GM23338 (cell line): ENCODE measurements at regions not wholly inside any gene's neighbourhood (a gene's known extent, or its start where the extent isn't known, plus 50 kb on each side); places are given as distances from the start of the nearest gene placed in this dataset.

Experiments used
- EZH2 ChIP-seq: fragments of 200-600 bp; sonication (generic); IDR thresholded peaks from one replicate; pipeline ENCODE4 v1.8.0; 2017; ENCODE audit warnings: antibody characterized with exemption, mild to moderate bottlenecking, low read depth; ENCODE audit not compliant: unreplicated experiment
- EZH2phosphoT487 ChIP-seq: fragments of 200-600 bp; sonication (generic); IDR thresholded peaks from one replicate; pipeline ENCODE4 v1.8.1; 2018; ENCODE audit warnings: antibody characterized with exemption; ENCODE audit not compliant: unreplicated experiment
- TF ChIP-seq, protein P1 (sequence below), 2 experiments: fragments of 200-600 bp in 1 of 2; sonication (generic) in 1 of 2; conservative IDR thresholded peaks; 2 replicates each; pipeline versions ENCODE4 v1.5.1 to v1.6.1; 2016 to 2017; ENCODE audit warnings: antibody characterized with exemption in 2 of 2, low read depth in 2 of 2, mild to moderate bottlenecking in 2 of 2, moderate library complexity in 1 of 2
- TF ChIP-seq, protein P2 (sequence below): IDR thresholded peaks from one replicate; pipeline ENCODE4 v1.6.1; 2018; ENCODE audit warnings: antibody characterized with exemption; ENCODE audit not compliant: unreplicated experiment

DNA sequence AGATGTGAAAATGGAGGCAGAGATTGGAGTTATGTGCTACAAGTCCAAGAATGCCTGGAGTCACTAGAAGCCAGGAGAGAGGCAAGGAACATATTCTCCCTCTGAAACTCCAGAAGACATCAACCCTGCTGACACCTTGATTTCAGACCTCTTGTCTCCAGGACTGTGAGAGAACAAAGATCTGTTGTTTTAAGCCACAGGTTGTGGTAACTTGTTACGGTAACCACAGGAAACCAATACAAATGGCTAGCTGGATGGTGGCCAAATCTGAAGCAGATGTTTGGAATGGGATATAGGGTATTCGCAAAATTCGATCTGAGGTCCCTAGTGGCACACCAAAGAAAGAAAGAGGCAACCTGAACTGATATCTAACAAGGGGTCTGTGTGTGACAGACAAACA, 129.0 kb downstream of the HERPUD2 start:
- no peak for TF ChIP-seq EZH2
- TF ChIP-seq, protein P1, sequence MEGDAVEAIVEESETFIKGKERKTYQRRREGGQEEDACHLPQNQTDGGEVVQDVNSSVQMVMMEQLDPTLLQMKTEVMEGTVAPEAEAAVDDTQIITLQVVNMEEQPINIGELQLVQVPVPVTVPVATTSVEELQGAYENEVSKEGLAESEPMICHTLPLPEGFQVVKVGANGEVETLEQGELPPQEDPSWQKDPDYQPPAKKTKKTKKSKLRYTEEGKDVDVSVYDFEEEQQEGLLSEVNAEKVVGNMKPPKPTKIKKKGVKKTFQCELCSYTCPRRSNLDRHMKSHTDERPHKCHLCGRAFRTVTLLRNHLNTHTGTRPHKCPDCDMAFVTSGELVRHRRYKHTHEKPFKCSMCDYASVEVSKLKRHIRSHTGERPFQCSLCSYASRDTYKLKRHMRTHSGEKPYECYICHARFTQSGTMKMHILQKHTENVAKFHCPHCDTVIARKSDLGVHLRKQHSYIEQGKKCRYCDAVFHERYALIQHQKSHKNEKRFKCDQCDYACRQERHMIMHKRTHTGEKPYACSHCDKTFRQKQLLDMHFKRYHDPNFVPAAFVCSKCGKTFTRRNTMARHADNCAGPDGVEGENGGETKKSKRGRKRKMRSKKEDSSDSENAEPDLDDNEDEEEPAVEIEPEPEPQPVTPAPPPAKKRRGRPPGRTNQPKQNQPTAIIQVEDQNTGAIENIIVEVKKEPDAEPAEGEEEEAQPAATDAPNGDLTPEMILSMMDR (conservative IDR thresholded peaks at IDR 0.05; ENCODE audit: low read depth in 2 of 2) = no peak
- TF ChIP-seq EZH2phosphoT487 = no peak
- TF ChIP-seq, protein P2, sequence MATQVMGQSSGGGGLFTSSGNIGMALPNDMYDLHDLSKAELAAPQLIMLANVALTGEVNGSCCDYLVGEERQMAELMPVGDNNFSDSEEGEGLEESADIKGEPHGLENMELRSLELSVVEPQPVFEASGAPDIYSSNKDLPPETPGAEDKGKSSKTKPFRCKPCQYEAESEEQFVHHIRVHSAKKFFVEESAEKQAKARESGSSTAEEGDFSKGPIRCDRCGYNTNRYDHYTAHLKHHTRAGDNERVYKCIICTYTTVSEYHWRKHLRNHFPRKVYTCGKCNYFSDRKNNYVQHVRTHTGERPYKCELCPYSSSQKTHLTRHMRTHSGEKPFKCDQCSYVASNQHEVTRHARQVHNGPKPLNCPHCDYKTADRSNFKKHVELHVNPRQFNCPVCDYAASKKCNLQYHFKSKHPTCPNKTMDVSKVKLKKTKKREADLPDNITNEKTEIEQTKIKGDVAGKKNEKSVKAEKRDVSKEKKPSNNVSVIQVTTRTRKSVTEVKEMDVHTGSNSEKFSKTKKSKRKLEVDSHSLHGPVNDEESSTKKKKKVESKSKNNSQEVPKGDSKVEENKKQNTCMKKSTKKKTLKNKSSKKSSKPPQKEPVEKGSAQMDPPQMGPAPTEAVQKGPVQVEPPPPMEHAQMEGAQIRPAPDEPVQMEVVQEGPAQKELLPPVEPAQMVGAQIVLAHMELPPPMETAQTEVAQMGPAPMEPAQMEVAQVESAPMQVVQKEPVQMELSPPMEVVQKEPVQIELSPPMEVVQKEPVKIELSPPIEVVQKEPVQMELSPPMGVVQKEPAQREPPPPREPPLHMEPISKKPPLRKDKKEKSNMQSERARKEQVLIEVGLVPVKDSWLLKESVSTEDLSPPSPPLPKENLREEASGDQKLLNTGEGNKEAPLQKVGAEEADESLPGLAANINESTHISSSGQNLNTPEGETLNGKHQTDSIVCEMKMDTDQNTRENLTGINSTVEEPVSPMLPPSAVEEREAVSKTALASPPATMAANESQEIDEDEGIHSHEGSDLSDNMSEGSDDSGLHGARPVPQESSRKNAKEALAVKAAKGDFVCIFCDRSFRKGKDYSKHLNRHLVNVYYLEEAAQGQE = no peak
